ENCODE measurements at regions not wholly inside any gene's neighbourhood (a gene's known extent, or its start where the extent isn't known, plus 50 kb on each side); places are given as distances from the start of the nearest gene placed in this dataset.
"Not testable (repeated sequence)": the region's sequence is repeated elsewhere in the genome, so short reads cannot be mapped to it uniquely, and the experiment has no call there.

GRCh38 chr12:93002293-93003054, 73.4 kb upstream of the EEA1 start:
- DNase-seq (no peak), ATAC-seq (no peak)
- no peaks in the 10 kb centered on the region for H3K36me3 Mint-ChIP-seq (ENCODE audit: low read depth)
- H3K27ac Mint-ChIP-seq, result no peak overlapping the region
- H3K27me3 Mint-ChIP-seq, result no peaks in the 10 kb centered on the region
- intact Hi-C loops (cut with DNase I, micrococcal nuclease), result no loop called here
- no peak overlapping the region for H3K4me3 Mint-ChIP-seq
- no peaks in the 10 kb centered on the region for H3K4me1 Mint-ChIP-seq
- H3K9me3 Mint-ChIP-seq (ENCODE audit: low read depth), result no peaks in the 10 kb centered on the region
- POLR2A ChIA-PET, result no interaction called here
- CTCF ChIA-PET, result interaction anchor here (1.0 kb wide), 1 partner anchor 96 kb away, joined by 3 read pairs; no protein-coding TSS in a partner anchor

DNA sequence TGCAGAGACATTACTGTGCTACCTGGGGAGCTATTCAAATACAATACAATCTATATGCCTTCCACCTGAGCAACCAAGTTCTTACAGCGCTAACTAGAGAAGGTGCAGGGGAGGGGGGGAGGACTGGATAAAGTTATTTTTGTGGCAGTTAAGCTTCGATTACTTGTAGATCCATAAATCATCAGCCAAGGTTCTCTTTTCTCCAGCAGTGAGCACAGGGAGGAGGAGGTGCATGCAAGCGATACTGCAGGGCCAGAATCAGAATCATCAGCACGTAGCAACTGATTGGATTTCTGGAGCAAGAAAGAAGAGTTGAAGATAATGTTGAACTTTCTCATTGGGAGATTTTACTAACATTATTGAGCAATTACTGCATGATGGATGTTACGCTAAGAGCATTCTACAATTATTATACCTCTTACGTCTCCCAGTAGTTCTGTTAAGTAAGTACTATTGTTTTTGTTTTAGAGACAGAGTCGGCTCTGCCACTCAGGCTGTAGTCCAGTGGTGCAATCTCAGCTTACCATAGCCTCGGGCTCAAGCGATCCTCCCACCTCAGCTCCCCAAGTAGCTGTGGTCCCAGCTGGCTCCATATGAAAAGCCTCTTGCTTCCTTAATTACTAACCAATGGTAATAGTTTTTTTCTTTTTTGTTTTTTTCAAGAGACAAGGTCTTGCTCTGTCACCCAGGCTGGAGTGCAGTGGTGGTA, 74.6 kb upstream of the EEA1 start:
- H3K27ac Mint-ChIP-seq, result no peak overlapping the region

DNA sequence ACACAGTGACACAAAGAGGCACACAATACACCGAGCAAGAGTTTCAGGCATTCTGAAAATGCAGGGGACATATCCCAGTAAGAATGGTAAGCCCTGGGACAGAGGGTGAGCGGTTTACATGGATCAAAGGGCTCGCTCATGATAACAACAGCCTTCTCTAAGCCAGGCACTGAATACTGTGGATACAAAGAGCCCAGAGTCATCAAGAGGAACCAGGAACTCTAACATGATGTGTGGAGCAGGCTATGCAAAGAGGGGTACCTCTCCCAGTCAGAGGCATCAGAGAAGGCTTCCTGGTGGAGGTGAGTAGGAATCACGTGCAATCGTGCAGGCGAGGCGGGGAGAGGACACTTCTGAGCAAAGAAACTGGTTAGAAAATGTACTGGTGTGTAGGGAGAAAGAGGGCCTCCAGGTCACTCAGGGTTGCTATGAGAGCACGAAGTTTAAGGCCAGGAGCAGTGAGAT, 76.9 kb upstream of the EEA1 start:
- no peak overlapping the region for H3K4me3 Mint-ChIP-seq
- intact Hi-C loops (cut with DNase I, micrococcal nuclease), result no loop called here
- CTCF ChIA-PET, result interaction anchor here (1.5 kb wide), 1 partner anchor 79 kb away, joined by 4 read pairs; no protein-coding TSS in a partner anchor
- ATAC-seq (no peak), DNase-seq (no peak)
- H3K4me1 Mint-ChIP-seq, result peaks cover 9% of the 10 kb centered on the region
- H3K27ac Mint-ChIP-seq, result no peak overlapping the region
- H3K27me3 Mint-ChIP-seq, result no peaks in the 10 kb centered on the region
- H3K9me3 Mint-ChIP-seq (ENCODE audit: low read depth), result no peaks in the 10 kb centered on the region
- POLR2A ChIA-PET, result no interaction called here
- no peaks in the 10 kb centered on the region for H3K36me3 Mint-ChIP-seq (ENCODE audit: low read depth)

More for the DNA sequence above, 74.6 kb upstream of the EEA1 start:
- CTCF ChIA-PET, result interaction anchor here (0.6 to 1.4 kb wide), 4 partner anchors 16 to 1643 kb away, joined by 3 to 4 read pairs (median 3); no protein-coding TSS in a partner anchor
- POLR2A ChIA-PET, result interaction anchor here (1.0 kb wide), 1 partner anchor 12 kb away, joined by 4 read pairs; no protein-coding TSS in a partner anchor
- no peak overlapping the region for H3K4me3 Mint-ChIP-seq
- H3K36me3 Mint-ChIP-seq (ENCODE audit: low read depth), result no peaks in the 10 kb centered on the region
- peaks cover 7% of the 10 kb centered on the region for H3K4me1 Mint-ChIP-seq
- no peaks in the 10 kb centered on the region for H3K9me3 Mint-ChIP-seq (ENCODE audit: low read depth)
- no peak for DNase-seq
- no peaks in the 10 kb centered on the region for H3K27me3 Mint-ChIP-seq
- intact Hi-C loops (cut with DNase I, micrococcal nuclease), result no loop called here
- ATAC-seq, result no peak

GRCh38 chr12:93006471-93007208, 77.5 kb upstream of the EEA1 start:
- Mint-ChIP-seq H3K27me3 (no peaks in the 10 kb centered on the region), H3K4me3 (no peak overlapping the region), H3K36me3 (ENCODE audit: low read depth) (no peaks in the 10 kb centered on the region), H3K9me3 (ENCODE audit: low read depth) (no peaks in the 10 kb centered on the region), H3K4me1 (peaks cover 9% of the 10 kb centered on the region), H3K27ac (no peak overlapping the region)
- POLR2A ChIA-PET, result no interaction called here
- ATAC-seq (no peak), DNase-seq (no peak)
- intact Hi-C loops (cut with DNase I, micrococcal nuclease), result no loop called here
- CTCF ChIA-PET, result interaction anchor here (1.5 kb wide), 1 partner anchor 80 kb away, joined by 4 read pairs; no protein-coding TSS in a partner anchor

GRCh38 chr12:93007544-93007943, 78.4 kb upstream of the EEA1 start:
- Mint-ChIP-seq H3K4me3 (no peak overlapping the region), H3K27ac (no peak overlapping the region), H3K9me3 (ENCODE audit: low read depth) (no peaks in the 10 kb centered on the region), H3K27me3 (peaks cover 2% of the 10 kb centered on the region), H3K4me1 (peaks cover 9% of the 10 kb centered on the region), H3K36me3 (ENCODE audit: low read depth) (no peaks in the 10 kb centered on the region)
- no peak for DNase-seq
- POLR2A ChIA-PET, result no interaction called here
- CTCF ChIA-PET, result interaction anchor here (1.1 to 2.5 kb wide), 4 partner anchors 20 to 91 kb away, joined by 3 to 13 read pairs (median 6); no protein-coding TSS in a partner anchor
- no peak for ATAC-seq
- intact Hi-C loops (cut with DNase I, micrococcal nuclease), result no loop called here

DNA sequence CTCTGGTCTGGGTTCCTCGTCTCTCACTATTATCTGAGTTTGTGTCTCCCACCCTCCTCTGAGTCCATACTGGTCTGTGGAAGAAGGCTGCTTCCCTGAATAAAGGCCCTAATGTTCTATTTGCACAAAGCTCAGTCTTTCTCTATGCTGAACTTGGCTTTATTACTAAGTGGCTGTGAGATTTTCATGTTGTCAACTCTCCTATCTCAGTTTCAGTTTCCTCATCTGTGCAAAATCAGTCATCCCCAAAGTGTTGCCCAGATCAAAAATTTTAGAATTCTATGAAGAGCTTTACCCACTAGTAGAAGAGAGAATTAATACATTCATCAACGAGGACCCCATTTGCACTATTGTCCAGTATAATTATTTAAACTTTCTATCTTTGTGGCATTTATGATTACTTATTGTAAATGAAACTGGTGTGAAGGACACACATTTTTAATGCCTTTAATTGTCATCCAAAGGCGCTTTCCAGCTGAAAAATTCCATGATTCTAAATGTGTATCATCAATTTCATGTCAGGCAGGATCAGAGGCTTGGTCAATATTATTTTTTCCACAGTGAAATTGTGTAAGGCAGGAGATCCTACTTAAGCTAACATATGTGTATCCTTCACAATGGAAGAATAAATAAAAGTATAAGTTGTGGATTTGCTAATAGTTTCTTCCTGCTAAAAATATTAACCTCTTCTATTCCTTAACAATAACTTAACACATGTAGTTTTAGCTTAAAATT, 79.1 kb upstream of the EEA1 start:
- peaks cover 9% of the 10 kb centered on the region for H3K4me1 Mint-ChIP-seq
- POLR2A ChIA-PET, result interaction anchor here (0.6 kb wide), 1 partner anchor 137 kb away, joined by 3 read pairs; no protein-coding TSS in a partner anchor
- H3K27ac Mint-ChIP-seq, result no peak overlapping the region
- intact Hi-C loops (cut with DNase I, micrococcal nuclease), result loop anchor here in 1 of 2 experiments (2.0 kb wide), 1 partner anchor 13 kb away; no protein-coding TSS in a partner anchor
- CTCF ChIA-PET, result interaction anchor here (0.7 to 2.5 kb wide), 4 partner anchors 20 to 295 kb away, joined by 3 to 13 read pairs (median 5); no protein-coding TSS in a partner anchor
- H3K4me3 Mint-ChIP-seq, result no peak overlapping the region
- H3K9me3 Mint-ChIP-seq (ENCODE audit: low read depth), result no peaks in the 10 kb centered on the region
- H3K36me3 Mint-ChIP-seq (ENCODE audit: low read depth), result no peaks in the 10 kb centered on the region
- ATAC-seq (peak; percentile 79), DNase-seq (no peak)
- peaks cover 2% of the 10 kb centered on the region for H3K27me3 Mint-ChIP-seq

DNA sequence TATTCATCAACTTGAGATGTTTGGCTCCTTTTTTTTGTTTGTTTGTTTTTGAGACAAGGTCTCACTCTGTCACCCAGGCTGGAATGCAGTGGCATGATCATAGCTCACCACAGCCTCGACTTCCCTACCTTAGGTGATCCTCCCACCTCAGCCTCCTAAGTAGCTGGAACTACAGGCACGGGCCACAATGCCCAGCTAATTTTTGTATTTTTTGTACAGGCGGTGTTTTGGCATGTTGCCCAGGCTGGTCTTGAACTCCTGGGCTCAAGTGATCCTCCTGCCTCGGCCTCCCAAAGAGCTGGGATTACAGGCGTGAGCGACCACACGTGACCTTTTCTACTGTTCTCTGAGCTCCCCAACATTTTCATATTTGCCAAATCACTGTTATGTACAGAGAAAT, 79.8 kb upstream of the EEA1 start:
- H3K36me3 Mint-ChIP-seq (ENCODE audit: low read depth); POLR2A ChIA-PET; H3K27ac Mint-ChIP-seq; ATAC-seq; H3K4me3 Mint-ChIP-seq; DNase-seq; H3K27me3 Mint-ChIP-seq; H3K9me3 Mint-ChIP-seq (ENCODE audit: low read depth); H3K4me1 Mint-ChIP-seq: not testable (repeated sequence)
- CTCF ChIA-PET, result interaction anchor here (0.5 to 2.5 kb wide), 5 partner anchors 21 to 668 kb away, joined by 3 to 13 read pairs (median 3); partner anchors contain the start of gene CRADD
- intact Hi-C loops (cut with DNase I, micrococcal nuclease), result loop anchor here in 1 of 2 experiments (2.0 kb wide), 1 partner anchor 14 kb away; no protein-coding TSS in a partner anchor

DNA sequence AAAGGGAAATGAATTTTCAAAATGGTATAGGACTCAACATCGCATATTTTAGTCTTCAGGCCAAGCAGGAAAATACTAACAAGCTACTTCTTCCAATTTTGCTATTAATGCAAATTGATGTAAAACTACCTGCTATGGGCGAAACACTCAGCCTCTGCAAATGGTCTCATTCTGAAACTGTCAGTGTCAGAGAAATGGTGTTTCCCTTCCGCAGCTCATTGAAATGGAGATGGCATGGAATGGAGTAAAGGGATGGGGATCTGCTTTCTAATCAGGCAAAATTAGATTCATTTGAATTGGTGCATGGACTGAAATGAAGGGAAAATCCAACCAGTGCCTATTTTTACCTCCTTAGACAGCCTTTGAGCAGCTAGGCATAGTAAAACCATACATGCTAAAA, 80.4 kb upstream of the EEA1 start:
- peaks cover 2% of the 10 kb centered on the region for H3K27me3 Mint-ChIP-seq
- no peak overlapping the region for H3K27ac Mint-ChIP-seq
- DNase-seq, result no peak
- ChIA-PET POLR2A (no interaction called here), CTCF (interaction anchor here (0.5 to 2.5 kb wide), 3 partner anchors 9 to 667 kb away, joined by 3 to 13 read pairs (median 5); partner anchors contain the start of gene CRADD)
- no peak overlapping the region for H3K4me3 Mint-ChIP-seq
- H3K9me3 Mint-ChIP-seq (ENCODE audit: low read depth), result no peaks in the 10 kb centered on the region
- no peak for ATAC-seq
- peaks cover 9% of the 10 kb centered on the region for H3K4me1 Mint-ChIP-seq
- intact Hi-C loops (cut with DNase I, micrococcal nuclease), result loop anchor here in 1 of 2 experiments (2.0 kb wide), 1 partner anchor 15 kb away; no protein-coding TSS in a partner anchor
- no peaks in the 10 kb centered on the region for H3K36me3 Mint-ChIP-seq (ENCODE audit: low read depth)

- Mint-ChIP-seq H3K4me3 (no peak overlapping the region), H3K27me3 (peaks cover 2% of the 10 kb centered on the region), H3K4me1 (peaks cover 9% of the 10 kb centered on the region), H3K36me3 (ENCODE audit: low read depth) (no peaks in the 10 kb centered on the region), H3K27ac (no peak overlapping the region), H3K9me3 (ENCODE audit: low read depth) (no peaks in the 10 kb centered on the region)
- ChIA-PET POLR2A (no interaction called here), CTCF (interaction anchor here (1.3 kb wide), 1 partner anchor 10 kb away, joined by 5 read pairs; no protein-coding TSS in a partner anchor)
- intact Hi-C loops (cut with DNase I, micrococcal nuclease), result no loop called here
- ATAC-seq, result no peak
- no peak for DNase-seq
Measured at GRCh38 chr12:93010461-93010860, 81.4 kb upstream of the EEA1 start.

DNA sequence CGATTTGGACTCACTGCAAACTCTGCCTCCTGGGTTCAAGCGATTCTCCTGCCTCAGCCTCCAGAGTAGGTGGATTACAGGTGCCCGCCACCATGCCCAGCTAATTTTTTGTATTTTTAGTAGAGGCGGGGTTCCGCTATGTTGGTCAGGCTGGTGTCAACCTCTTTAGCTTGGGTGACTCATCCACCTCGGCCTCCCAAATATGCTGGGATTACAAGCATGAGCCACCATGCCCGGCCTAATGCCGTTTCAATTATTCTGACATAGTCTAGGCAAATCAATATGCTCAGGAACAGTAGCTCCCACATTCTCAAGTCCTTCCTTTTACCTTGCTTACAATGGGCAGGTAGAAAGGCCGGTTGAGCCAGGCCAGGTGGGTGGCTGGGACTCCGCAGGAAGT, 82.0 kb upstream of the EEA1 start:
- ChIA-PET CTCF (interaction anchor here (0.6 kb wide), 1 partner anchor 341 kb away, joined by 3 read pairs; no protein-coding TSS in a partner anchor), POLR2A (interaction anchor here (0.5 kb wide), 1 partner anchor 31 kb away, joined by 3 read pairs; no protein-coding TSS in a partner anchor)
- Mint-ChIP-seq H3K27me3 (peaks cover 2% of the 10 kb centered on the region), H3K9me3 (ENCODE audit: low read depth) (no peaks in the 10 kb centered on the region), H3K4me3 (no peak overlapping the region), H3K27ac (no peak overlapping the region), H3K4me1 (peaks cover 9% of the 10 kb centered on the region), H3K36me3 (ENCODE audit: low read depth) (no peaks in the 10 kb centered on the region)
- intact Hi-C loops (cut with DNase I, micrococcal nuclease), result no loop called here
- DNase-seq, result no peak
- ATAC-seq, result no peak

All from activated CD4-positive, alpha-beta T cell treated with anti-CD3 and anti-CD28 coated beads for 36 hours (primary cell).